AG08396 (cell line): ENCODE measurements at regions not wholly inside any gene's neighbourhood (a gene's known extent, or its start where the extent isn't known, plus 50 kb on each side); places are given as distances from the start of the nearest gene placed in this dataset.
"Not testable (repeated sequence)": the region's sequence is repeated elsewhere in the genome, so short reads cannot be mapped to it uniquely, and the experiment has no call there.

ENCODE experiments used
- DNase-seq: peaks from one replicate; pipeline ENCODE4 v3.0.0; 2012; ENCODE audit warnings: low spot score, mixed read lengths

DNA sequence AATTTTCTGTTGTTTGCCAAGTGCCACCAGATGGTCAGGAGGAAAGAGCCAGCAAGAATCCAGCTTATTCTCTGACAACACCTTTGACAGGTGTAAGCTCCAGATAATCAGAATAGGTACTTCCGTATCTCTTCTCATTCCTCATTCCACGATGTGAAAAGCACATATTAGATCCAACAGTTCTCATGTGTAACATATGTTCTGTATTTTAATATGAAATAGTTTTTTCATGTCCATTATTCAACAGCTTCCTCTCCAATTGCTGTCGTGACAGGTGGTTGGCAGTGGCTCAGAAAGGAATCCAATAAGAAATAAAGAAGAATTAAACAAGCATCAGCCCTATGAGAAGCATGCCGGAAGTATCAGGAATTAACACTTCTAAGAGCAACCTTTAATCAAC lies 1624.7 kb downstream of the MRPL39 start:
- no peak for DNase-seq

DNA sequence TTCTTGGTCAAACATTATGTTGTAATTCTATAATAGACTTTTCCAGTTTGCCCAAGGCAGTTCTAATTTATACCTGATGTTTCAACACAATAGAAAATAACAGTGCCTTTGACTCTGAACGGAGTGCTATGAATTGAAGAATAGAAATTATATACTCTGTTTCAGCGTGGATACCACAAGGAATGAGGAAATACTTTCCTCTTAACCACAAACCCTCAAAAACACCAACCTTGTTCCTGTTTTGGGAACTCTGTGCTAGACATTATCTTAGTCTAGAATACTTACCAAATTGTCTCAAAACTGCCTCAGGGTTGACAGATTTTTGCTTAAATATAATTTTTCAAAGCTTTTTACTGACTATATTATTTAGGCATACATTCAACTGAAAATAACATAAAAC lies 1629.3 kb downstream of the MRPL39 start:
- no peak for DNase-seq

DNA sequence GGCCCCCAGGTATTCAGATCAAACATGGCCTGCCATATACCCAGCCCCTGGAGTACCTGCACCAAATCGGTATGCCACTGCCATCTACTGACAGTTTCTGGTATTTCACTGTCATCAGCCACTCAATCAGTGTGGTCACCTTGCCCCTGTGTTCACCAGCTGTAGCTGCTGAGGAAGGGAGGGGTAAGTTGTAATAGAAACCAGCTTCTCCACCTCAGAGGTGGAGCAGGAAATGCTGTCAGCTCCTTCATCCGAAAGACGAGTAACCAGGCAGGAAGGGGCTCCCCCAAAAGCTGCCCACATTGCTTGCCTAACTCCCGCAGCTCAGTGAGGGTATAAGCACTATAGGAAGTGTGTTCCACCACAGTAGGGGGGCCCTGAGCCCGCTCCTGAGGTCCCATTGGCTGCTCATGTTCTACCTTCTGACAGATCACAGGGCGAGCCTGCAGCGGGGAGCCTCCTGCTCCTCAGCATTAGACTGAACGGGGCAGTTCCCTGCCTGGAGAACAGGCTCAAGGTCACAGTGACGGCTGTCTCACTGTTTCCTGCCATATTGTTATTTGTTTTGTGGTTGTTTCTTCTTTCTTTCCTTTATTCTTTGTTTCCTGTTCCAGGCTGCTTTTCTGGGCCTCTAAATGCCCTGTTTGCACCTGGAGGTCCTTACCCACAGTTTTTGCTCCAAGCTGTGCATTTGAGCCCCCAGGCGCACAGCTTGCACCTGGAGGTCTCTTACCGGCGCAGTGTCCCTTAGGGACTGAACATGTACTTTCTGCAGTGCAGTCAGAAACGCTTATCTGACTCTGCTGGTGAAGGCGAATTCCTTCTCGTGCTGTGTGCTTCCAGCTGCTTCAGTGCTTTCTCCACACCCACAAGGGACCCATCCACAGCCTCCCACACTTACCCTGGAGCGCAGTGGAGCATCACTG lies 1638.3 kb downstream of the MRPL39 start:
- no peak for DNase-seq

DNA sequence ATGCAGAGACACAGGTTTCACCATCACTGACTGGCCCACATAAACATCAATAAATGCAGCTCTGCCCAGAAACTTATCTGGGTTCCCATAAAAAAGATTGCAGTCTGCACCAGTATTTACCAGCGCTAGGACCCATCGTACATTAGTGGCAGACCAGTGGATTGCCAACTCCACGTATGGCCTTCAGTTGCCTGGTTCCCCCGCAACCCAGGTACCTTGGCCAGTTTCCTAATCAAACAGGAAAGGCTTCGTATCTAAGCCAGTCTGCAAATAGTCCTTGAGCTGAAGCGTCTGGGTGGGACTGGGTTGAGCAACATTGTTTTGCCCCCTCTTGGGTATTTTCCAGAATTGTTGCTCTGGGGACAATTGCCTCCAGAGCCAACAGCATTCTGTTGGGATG lies 1639.3 kb downstream of the MRPL39 start:
- no peak for DNase-seq

DNA sequence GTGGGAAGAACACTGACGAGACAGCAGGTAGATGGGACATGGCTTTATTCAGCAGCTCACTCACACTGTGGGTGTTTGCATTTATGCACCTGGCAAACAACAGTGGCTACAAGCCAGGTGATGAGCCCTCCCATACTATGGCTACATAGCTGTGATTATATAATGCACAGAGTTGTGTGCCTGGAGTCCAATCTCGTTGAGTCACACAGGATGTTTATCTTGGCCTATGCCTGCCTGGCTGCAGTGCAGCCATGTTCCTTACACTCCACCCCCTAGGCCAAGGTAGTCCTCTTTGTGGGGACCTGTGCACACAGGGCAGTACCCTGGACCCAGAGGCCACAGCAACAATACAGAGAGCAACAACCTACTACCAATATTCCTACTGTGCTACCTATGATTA lies 1643.8 kb downstream of the MRPL39 start:
- DNase-seq = no peak

DNA sequence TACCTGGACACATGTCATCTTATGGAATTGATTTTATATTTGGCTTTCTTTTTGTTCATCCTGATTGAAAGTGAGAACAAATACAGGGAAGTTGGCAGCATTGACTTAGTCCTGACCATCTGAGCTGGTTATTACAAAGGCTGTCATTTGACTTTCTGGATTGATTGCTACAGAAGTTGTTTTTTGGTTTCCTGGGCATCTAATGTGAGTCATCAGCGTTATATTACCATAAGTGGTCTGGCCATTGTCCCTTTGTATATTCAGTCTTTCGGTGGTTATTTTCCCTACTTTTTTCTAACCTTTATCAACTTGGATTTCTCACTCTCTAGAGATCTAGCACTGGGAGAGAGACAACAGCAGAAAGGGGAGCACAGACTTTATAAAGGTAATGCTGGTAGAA lies 1646.5 kb downstream of the MRPL39 start:
- no peak for DNase-seq

DNA sequence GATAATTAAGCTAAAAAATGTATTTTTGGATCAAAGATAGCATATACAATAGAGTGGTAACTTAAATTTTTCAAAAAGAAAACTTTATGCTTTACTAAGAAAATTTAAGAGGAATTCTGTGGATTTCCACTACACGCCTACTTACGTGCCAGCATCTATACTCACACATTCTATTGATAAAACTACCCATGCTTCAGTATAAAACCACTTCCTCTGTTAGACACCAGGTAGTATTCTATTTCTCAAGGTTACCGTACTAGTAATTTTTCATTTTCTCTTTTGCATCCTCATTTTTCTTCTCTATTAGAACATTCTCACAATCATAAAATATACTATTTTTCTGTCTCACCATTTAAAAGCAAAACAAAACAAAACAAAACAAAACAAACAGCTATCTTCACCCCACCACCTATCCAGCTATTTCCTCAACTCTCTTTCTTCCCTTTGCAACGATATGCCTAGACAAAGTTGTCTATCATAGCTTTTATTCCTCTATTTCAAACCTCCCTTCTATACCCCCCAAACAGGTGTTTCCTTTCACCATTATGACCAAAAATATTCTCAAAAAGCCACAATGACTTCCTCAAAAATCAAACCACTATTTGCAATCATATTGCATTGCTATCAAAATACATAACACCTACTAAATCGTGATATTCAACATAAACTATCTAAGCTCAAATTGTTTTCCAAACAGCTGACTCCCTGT lies 1652.0 kb downstream of the MRPL39 start:
- DNase-seq = no peak

DNA sequence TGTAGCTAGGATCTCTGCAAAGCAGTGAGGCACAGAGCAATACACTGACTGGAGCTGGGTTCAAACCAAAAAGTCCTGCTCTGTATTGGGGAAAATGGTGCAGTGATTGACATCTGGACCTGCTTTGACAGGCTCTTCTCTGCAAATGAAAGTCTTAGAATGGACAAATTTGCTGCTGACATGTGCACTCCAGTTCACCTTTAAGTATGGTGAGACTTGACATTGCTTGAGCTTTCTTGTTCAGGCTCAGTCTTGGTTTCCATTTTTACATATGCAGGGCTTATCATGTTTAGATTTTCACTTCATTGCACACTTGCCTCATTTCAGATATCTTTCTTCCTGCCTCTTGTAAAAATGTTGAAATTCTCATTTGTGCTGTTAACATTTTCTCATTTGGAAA lies 1655.0 kb downstream of the MRPL39 start:
- no peak for DNase-seq

DNA sequence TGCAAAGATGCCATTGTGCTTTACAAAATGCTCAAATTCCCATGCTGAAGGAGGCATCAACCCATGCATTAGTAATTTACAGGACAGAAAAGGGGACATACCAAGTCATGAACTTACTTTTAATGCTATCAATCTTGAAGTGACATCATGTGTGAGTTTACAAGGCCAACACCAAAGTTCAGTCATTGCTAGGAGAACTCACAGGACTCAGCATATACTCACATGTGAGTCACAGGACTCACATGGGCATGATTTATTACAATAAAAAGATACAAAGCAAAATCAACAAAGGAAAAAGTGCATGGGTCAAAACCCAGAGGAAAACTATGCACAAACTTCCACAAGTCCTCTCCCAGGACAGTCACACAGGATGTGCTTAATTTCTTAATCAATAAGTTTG lies 1656.0 kb downstream of the MRPL39 start:
- no peak for DNase-seq

DNA sequence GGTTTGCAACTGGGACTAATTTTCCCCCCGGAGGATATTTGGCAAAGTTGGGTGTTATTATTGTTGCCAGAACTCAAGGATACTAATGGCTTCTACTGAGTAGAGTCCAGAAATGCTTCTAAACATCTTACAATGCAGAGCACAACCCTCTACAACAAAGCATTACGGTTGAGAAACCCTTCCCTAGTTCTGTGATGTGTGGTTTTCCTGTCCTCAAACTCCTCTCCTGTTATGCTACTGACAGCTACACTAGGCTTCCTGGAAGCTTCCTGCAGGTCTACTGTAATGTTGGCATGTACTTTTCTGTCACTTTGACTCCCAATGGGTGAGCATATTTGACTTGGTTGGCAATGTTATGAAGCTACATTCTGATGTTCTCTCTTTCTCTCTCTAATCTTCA lies 1656.9 kb downstream of the MRPL39 start:
- DNase-seq = no peak

DNA sequence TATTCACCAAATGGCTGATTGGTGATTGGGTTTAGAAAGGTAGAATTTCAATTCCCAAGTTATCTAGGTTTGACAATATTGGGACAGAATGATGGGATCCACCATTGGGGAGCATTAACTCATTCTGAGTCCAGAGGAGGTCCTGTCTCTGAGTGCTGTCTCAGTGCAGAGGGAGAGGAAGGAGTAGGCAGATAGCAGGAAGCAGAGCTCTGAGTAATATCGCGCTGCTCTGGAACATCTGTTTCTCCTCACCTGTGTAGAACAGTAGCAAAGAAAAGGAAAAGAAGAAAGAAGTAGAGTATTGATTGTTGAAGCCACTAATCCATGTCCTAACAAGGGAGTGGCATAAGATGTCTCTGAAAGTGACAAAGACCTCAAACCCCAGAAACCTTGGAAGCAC lies 1657.8 kb downstream of the MRPL39 start:
- no peak for DNase-seq

DNA sequence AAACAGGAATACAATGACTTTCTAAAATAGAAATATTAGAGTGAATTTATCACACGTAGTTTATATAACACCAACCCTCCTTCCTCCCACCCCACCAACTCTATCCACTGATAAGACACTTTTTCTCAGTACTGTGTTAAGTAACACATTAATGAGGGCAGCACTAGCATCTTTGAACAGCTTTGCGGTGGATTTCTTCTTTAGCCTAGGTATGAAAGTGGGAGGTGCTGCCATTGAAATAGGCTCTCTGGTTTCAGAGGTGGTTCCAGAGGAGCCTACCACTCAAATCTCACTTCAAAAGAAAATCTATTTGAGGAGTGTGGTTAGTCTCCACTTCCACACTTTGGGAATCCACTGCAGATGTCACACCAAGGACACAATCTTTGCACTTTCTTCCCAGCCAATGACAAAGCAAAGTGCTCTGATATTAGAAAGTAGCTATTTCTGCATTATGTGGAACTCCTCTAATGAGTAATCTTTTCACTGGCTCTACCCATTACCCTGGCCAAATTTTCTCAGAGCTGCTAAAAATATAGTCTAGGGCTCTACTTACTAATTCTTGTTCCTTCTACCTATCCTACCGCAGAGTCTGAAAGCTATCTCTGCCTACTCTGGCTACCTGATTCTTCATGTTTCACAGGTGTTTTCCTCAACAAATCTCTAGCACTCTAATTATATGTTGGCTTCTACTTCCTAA lies 1667.8 kb downstream of the MRPL39 start:
- no peak for DNase-seq

DNA sequence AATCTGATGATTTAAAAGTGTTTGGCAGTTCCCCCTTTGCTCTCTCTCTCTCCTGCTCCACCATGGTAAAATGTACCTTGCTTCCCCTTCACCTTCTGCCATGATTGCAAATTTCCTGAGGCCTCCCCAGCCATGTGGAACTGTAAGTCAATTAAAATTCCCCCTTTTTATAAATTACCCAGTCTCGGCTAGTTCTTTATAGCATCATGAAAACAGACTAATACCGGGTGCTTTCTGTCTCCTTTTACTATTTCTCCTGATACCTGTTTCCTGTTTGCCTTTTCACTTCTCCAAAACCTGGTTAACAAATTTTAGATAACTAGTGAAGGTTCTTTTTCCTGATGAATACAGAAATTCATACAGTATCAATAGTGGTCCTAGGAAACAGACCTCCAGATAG lies 1670.3 kb downstream of the MRPL39 start:
- no peak for DNase-seq

DNA sequence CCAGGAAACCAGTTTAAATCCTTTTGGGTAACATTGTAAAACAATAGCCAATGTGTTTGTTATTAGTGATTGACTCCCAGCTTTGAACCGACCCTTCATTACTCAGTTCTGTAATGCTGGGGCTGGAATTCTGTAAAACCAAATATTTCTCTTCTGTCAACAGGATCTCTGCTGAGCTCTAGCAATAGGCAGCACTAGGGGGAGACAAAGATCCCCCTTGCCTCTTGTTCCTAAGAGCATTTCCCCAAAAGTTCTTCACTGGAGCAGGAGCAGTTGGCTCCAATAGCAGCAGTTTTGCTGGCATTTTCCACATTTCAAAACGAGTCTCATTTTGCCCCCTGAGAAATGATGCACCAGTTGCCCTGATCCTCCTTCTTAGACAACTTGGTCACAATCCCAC lies 1671.1 kb downstream of the MRPL39 start:
- DNase-seq = no peak

DNA sequence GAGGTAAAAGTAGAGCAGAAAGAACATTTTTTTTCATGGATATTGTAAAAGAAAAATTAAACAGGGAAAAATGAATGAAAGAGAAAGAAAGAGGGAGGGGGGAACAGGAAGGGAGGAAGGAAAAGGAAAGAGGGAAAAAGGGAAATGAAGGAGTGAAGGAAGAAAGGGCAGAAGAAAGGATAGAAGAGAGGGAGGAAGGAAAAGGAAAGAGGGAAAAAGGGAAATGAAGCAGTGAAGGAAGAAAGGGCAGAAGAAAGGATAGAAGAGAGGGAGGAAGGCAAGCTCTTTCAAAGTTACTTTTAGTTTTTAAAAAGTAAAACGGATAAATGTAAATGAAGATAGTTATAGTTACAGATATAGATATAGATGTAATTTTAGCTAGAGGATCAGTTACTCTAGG lies 1676.7 kb downstream of the MRPL39 start:
- DNase-seq = no peak

DNA sequence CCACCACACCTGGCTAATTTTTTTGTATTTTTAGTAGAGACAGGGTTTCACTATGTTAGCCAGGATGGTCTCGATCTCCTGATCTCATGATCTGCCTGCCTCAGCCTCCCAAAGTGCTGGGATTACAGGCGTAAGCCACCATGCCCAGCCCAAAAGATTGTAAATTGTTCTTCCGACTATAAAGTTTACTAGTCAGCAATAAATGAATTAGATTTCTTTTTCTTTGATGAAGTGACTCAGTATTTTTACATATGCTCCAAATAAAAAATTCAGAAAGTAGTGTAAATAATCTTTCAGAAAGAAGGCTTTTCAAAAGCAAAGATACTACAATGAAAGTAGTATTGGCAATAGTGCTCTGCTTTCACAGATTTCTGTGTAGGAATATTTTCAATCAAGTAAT lies 1680.9 kb downstream of the MRPL39 start:
- not testable (repeated sequence) for DNase-seq

DNA sequence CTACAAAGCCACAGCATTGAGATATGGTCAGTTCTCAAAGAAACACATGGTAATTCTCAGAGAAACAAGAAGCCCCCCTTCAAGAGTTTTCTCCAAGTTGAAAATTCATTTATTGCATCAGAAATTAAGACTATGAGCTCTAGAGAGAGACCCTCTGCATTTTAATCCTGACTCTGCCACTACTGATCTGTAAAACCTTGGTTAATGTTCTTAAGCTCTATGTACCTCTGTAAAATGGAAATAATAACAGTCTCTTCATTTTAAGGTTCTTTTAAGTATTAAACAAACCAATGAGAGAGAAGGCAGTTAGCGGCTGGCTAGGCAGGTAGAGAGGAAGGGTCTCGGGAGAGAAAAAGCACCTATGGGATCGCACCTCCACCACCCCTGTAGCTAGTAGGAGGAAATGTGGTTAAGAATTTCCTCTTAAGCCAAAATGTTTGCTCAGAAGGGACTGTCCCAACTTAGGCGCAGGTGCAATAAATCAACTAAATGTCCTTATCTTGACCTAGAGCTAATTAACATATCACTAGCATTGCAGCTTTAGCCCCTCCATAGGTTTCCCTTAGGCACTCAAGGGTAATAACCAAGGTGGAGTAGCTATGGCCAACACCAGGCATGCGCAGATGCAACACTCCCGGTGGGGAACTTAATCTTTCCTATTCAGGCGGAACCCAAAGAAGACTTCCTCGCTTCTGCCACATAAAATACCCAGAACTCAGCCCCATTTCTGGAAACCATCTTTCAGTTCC lies 1685.4 kb downstream of the MRPL39 start:
- no peak for DNase-seq

DNA sequence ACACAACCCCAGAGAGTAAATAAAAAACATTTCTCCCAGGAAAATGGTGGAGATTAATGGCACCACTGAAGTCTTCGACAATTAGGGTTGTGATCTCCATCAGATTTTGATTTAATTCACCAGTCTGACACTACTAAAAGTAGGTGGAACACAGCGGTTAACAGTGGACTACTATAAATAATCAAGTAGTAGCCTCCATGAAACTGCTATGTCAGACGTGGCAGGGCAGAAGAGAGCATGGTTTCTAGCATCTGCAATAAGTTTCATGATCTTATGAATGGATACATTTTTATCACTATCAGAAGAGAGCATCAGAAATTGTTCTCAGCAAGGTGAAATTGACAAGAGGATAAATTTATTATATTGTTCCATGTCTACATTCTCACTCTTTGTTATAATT lies 1706.6 kb downstream of the MRPL39 start:
- no peak for DNase-seq

DNA sequence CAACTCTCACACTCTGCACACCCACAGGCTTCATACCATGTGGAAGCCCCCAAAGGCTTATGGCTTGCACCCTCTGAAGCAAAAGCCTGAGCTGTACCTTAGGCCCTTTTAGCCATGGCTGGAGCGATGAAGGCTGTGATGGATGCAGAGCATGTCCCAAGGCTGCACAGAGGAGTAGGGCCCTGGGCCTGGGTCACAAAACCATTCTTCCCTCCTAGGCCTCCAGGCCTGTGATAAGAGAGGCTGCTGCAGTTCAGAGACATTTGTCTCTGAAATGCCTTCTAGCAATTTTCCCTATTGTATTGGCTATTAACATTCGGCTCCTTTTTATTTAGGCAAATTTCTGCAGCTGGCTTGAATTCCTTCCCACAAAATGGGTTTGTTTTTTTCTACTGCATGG lies 1707.7 kb downstream of the MRPL39 start:
- no peak for DNase-seq

DNA sequence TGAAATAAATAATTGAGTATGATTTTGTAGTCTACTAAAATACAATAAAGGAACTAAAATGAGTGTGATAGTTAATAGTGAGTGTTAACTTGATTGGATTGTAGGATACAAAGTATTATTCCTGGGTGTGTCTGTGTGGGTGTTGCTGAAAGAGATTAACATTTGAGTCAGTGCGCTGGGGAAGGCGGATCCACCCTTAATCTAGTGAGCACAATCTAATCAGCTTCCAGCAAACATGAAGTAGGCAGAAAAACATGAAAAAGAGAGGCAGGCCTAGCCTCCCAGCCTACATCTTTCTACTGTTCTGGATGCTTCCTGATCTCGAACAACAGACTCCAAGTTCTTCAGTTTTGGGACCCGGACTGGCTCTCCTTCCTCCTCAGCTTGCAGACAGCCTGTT lies 1716.6 kb downstream of the MRPL39 start:
- DNase-seq = no peak

DNA sequence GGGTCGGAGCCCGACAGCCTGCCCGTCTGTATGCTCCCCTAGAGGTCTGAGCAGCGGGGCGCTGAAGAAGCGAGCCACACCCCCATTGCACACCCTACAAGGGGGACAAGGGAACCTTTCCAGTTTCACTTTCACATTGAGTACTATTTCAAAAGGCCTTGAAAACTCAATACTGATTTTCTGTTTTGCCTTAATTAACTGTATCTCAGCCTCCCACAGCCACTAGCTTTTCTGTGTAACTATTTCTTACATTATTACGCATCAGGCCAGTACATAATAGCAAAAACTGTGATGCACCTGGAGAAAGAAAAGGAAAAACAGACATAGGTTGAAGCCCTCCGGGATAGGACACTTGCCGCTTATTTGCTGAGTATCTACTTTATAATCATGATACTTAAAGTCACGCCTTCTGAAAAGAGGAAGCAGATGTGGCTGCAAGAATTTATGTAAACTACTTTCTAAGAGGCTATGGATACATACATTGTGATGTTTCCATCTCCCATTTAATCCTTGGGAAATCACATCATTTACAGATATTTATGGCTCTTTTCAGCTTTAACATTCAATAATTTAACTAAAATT lies 1719.5 kb downstream of the MRPL39 start:
- no peak for DNase-seq
